NT2/D1 (cell line): ENCODE measurements at regions not wholly inside any gene's neighbourhood (a gene's known extent, or its start where the extent isn't known, plus 50 kb on each side); places are given as distances from the start of the nearest gene placed in this dataset.

Experiments used
- SUZ12 ChIP-seq: IDR thresholded peaks from 2 replicates; pipeline ENCODE4 v1.6.1; 2011; ENCODE audit not compliant: insufficient read length, insufficient read depth; ENCODE audit errors: extremely low read depth
- YY1 ChIP-seq: IDR thresholded peaks from 2 replicates; pipeline ENCODE4 v1.6.1; 2011; ENCODE audit not compliant: insufficient read length, insufficient read depth

DNA sequence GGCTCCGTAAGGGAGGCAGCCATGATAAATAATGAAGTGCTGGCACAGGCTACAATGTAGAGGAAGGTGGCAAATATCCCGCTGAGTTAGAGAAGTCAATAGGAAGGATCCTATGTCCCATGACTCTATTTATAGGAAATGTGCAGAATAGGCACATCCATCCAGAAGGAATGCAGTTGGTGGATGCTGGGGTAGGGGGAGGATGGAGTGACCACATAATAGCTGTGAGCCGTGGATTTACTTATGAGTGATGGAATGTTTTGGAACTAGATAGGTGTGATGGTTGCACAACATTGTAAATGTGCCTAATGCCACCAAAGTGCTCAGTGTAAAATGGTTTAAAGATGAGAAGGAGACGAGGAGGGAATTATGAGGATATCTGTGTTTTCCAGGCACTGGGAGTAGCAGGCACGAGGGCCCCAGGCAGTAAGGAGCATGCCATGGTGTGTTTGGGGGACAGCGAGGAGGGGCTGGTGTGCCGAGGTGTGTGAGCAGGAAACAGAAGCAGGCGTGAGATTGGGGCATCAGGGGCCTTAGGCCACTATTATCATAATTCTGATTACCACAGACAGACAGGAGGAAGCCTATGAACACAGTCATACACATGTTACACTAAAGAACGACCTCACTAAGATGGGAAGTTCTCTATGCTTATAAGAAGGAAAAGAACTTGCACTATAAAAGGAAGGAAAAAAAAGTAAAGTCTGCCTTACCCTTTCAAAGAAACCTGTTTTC is 837.3 kb upstream of the TMEM132C start:
- no peak for TF ChIP-seq SUZ12
- TF ChIP-seq YY1 = no peak
